ENCODE measurements at regions not wholly inside any gene's neighbourhood (a gene's known extent, or its start where the extent isn't known, plus 50 kb on each side); places are given as distances from the start of the nearest gene placed in this dataset.

GRCh38 chr7:125195156-125195555 is 265.5 kb upstream of the POT1 start:
- no peak for TF ChIP-seq MAFK (IDR thresholded peaks at IDR 0.05; ENCODE audit: low read length)
- TF ChIP-seq, protein P1, sequence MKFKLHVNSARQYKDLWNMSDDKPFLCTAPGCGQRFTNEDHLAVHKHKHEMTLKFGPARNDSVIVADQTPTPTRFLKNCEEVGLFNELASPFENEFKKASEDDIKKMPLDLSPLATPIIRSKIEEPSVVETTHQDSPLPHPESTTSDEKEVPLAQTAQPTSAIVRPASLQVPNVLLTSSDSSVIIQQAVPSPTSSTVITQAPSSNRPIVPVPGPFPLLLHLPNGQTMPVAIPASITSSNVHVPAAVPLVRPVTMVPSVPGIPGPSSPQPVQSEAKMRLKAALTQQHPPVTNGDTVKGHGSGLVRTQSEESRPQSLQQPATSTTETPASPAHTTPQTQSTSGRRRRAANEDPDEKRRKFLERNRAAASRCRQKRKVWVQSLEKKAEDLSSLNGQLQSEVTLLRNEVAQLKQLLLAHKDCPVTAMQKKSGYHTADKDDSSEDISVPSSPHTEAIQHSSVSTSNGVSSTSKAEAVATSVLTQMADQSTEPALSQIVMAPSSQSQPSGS (CRISPR knock-in tag; IDR thresholded peaks at IDR 0.05): no peak
- TF ChIP-seq RNF2 (IDR thresholded peaks at IDR 0.05): no peak
